Activated T-helper 1 cell treated with anti-CD3 and anti-CD28 coated beads, Interleukin-2, amount 50 U/mL, for 16 hours (primary cell): ENCODE measurements at regions not wholly inside any gene's neighbourhood (a gene's known extent, or its start where the extent isn't known, plus 50 kb on each side); places are given as distances from the start of the nearest gene placed in this dataset.
"Not testable (repeated sequence)": the region's sequence is repeated elsewhere in the genome, so short reads cannot be mapped to it uniquely, and the experiment has no call there.

Experiments
- DNase-seq, 2 donors: peaks; one replicate each; pipeline ENCODE4 v3.0.0-alpha.2; 2020; ENCODE audit warnings: low read depth in 1 of 2, low spot score in 1 of 2

DNA sequence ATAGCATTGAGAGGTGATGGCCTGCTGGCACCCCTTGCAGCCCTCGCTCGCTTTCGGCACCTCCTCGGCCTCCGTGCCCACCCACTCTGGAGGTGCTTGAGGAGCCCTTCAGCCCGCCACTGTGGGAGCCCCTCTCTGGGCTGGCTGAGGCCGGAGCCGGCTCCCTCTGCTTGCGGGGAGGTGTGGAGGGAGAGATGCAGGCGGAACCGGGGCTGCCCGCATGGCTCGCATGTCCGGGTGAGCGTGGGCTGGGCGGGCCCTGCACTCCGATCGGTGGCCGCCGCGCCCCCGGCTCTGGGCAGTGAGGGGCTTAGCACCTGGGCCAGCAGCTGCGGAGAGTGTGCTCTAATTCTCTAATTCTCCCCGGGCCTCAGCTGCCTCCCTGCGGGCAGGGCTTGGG is 101.1 kb downstream of the KIF4B start:
- no peak for DNase-seq

DNA sequence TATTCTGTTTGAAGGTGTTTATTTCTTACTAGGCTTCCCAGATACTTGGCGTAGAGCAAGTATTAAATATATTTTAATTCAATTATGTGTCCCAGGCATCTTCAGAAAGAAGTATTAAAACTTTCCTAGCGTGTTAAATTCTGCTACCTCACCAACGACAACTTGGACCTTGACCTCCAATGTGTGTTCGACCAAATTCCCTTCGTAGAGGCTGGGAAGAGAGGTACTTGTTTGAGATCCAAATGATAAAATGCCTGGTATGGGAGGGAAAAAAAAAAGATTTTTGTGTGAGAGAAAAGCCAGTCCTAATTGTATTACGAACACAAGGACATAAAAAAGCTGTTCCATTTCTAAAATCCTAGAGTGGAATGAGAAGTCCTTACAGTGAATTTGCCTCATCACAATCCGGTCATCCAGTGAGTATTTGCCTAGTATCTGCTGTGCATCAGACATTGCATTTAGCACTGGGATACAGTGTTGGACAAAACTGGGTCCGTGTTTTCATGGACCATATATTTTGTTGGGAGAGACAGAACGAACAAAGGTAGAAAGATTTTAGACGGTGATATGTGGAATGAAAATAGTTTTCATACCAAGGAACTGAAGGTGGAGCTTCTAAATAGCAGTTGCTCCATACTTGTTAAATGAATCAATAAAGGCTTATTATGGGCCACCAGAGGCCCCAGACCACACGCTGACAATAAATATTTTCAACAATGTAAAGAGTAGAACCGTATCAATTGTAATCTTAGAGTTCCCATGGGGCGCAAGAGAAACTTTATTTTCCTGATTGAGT is 103.1 kb downstream of the KIF4B start:
- DNase-seq = no peak

- no peak for DNase-seq
Measured at GRCh38 chr5:155125551-155126095, 112.1 kb downstream of the KIF4B start.

GRCh38 chr5:155126573-155126972 is 113.0 kb downstream of the KIF4B start:
- no peak for DNase-seq

- DNase-seq = no peak
Measured at GRCh38 chr5:155127552-155127951, 114.0 kb downstream of the KIF4B start.

GRCh38 chr5:155128786-155129512 is 115.4 kb downstream of the KIF4B start:
- DNase-seq = no peak

- no peak for DNase-seq
Measured at GRCh38 chr5:155129513-155129880, 115.9 kb downstream of the KIF4B start.

DNA sequence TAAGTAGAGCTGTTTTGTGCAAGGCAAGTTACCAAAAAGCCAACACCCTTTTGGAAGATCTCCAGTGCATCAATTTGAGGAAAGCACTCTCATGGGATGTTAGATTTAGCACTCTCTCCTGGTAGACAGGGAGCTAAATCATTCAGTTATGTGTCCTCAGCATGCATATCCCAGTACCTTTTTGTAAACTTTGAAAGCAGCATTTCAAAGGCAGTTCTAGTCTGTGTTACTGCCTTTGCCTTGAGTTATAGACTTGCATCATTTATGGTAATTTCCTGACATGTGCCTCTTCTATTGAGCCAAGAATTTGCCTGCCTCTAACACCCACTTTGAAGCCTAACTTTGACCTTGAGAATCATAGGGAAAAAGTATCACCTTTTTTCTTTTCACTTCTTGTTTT is 120.6 kb downstream of the KIF4B start:
- no peak for DNase-seq

GRCh38 chr5:155136216-155136850 is 122.8 kb downstream of the KIF4B start:
- no peak for DNase-seq

GRCh38 chr5:155137683-155138082 is 124.1 kb downstream of the KIF4B start:
- no peak for DNase-seq

GRCh38 chr5:155140646-155141045 is 127.1 kb downstream of the KIF4B start:
- DNase-seq = no peak

- no peak for DNase-seq
Measured at GRCh38 chr5:155144956-155145355, 131.4 kb downstream of the KIF4B start.

DNA sequence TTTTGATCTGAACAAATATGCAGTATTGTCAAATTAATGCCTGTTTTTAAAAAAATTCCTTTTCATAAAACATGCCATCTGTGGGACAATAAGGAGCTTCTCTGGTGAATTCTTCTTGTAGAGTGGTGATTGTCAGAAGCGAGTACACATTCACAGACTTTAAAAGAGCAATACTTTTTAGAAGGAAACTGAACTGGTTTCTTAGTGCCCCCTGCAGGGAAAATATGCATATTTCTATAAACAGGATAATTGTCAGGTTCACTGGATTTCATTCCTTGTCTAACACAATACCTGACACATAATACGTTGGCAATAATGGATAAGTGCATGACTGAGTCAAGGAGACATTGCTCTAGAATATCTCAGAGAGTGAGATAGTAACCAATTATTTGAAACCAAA is 133.7 kb downstream of the KIF4B start:
- no peak for DNase-seq

GRCh38 chr5:155148694-155149093 is 135.1 kb downstream of the KIF4B start:
- no peak for DNase-seq

DNA sequence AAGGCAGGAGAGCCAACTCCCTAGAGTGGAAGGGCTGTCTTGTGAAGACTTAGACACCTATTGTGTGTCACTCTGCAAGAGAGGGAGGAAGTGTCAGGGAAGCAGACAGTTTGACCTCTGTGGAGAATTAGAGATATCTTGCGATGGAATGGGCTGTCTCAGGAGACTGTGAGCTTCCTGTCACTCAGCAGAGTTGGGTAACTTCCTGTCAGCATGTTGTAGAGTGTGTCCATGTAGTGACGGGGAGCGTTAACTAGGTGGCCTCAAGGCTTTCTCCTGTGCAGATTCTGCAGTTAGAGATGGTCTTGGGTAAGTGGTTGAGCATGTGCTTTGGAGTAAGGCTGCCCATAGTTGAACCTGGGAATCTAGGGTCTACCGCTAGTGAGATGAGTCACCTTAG is 136.5 kb downstream of the KIF4B start:
- no peak for DNase-seq

DNA sequence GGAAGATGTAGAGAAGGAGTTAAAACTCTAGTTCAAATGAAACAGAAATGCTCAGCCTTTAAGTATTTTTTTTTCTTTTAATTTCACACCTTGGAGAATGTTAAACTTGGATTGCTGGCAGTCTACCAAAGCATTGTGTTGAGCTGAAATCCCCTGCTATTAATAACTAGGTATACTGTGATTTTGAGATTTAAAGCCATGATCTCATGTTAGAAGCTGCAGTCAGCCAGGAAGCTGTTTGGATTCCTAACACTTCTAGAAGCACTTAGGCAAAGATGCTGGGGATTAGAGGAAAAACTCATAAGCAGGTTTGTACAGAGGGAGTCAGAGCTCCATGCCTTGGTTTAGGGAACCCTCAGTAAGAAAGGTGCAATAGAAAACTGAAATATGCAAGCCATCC is 141.4 kb downstream of the KIF4B start:
- no peak for DNase-seq

DNA sequence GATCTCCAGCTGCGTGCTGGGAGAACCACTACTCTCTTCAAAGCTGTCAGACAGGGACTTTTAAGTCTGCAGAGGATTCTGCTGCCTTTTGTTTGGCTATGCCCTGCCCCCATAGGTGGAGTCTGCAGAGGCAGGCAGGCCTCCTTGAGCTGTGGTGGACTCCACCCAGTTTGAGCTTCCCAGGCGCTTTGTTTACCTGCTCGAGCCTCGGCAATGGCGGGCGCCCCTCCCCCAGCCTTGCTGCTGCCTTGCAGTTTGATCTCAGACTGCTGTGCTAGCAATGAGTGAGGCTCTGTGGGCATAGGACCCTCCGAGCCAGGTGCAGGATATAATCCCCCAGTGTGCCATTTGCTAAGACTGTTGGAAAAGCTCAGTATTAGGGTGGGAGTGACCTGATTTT is 149.5 kb downstream of the KIF4B start:
- not testable (repeated sequence) for DNase-seq

DNA sequence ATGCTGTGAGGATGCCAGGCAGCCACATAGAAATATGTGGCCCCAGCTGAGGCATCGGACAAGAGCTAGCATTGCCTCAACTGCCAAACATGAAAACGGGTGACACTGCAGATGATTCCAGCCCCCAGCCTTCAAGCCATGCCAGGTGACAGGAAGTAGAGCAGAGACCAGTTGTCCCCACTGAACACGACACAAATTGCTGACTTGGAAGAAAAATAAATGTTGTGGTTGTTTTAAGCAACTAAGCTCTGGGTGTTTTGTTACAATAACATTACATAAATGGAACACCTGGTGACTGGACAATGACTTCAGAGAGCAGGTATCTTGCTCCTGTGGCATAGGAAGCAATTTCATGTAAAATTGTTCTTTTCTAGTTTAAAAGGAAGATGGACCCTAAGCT is 154.2 kb downstream of the KIF4B start:
- no peak for DNase-seq

DNA sequence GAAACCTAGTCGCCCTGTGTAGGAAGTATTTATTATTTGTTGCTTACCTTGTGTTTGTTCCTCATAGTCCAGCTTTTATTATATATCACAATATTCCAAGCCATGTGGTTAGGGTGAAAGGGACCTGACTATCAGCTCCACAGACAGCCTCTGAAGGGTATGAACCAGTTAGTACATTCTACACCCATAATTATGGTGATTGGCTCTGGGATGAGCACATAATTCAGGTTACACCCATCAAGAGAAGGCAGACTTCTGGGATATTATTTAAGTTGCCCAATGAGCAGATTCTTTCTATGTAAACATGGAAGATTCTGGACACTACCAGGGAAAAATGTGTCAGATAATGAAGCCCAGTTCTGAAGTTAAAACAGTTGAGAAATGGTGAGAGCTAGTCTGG is 168.0 kb downstream of the KIF4B start:
- no peak for DNase-seq

GRCh38 chr5:155189476-155189875 is 175.9 kb downstream of the KIF4B start:
- no peak for DNase-seq

DNA sequence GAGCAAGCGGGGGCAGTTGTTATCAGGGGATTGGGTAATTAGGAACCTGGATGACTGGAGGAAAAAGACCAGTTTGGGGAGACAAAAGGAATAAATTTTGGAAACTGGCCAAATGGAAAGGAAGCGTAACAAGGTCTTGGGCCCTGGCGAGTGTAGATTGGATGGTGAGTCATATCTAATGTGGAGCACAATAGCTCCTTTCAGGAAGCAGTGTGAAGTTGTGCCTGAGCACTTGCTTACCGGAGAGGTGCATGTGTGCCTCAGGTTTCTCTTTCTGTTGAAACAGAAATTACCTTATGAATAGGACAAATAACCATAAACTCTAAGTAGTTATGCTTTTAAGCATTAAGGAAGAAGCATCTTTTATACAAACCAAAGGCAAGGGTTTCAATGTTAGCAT is 176.4 kb downstream of the KIF4B start:
- DNase-seq = no peak

DNA sequence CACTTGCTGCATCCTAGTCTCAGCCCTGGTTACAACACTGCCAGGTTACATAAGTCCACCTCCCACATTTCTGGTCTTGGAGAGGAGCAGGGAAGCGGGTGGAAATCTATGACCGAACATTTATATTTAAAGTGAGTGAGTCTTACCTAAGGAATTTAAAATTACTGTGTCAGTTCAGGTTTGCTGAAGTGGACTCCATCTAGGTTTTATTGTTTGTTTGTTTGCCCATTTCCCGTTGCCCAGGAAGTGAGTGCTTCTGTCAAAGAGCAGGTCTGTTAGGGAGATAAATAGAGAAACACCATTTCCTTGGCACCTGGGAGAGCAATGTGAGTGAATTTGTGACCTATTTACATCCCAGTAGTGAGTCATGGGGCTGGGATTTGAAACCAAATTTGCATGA is 179.5 kb downstream of the KIF4B start:
- no peak for DNase-seq
